ENCODE measurements at regions not wholly inside any gene's neighbourhood (a gene's known extent, or its start where the extent isn't known, plus 50 kb on each side); places are given as distances from the start of the nearest gene placed in this dataset.
"Not testable (repeated sequence)": the region's sequence is repeated elsewhere in the genome, so short reads cannot be mapped to it uniquely, and the experiment has no call there.

DNA sequence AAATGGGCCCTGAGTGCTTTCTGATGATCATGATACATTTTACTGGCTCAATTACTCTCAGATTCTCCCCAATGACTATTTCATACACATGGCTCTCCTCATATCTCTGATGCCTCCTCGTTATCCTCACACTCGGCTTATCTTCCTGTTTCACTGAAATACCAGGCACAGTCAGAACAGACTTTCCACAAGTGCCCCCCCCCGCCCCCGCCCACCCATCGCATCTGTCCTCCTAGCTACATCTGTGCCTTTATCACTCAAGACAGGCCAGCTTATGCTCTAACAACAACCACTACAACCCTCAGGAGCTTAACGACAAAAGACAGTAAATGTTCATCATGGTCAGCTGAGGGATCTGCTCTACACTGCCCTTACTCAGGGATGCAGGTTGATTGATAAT lies 610.6 kb upstream of the DIPK2B start:
- no peak for DNase-seq (ENCODE audit: low spot score)

DNA sequence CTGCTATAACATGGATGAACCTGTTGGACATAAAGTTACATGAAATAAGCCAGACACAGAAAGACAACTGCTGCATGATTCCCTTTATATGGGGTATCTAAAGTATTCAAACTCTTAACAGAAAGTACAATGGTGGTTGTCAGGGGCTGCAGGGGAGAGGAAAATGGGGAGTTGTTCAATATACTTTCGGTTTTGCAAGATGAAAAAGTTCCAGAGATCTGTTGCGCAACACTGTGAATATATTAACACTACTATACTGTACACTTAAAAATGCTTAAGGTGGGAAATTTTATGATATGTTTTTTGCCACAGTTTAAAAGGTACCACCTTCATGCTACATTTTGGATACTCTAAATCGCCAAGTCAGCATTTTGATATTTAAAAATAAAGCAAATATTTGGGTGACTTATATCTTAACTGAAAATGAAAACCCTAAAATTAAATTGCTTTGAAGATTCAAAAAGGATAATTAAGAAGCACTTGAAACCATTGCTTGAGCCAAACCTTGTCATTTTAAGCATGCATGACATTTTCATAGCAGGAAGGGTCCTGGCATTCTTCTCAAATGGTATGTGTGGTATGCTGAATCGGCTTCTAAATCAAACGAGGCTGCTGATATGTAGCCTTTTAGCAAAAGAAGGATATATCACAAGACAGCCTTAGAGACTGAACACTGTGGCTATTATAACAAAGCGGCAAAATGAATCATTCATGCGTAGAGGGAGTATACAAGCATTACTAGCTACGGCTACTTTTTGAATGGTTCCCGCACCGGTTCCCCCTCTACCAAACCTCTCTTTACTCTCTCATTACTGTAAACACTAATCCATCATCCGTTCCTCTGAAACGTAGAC lies 607.1 kb upstream of the DIPK2B start:
- no peak for DNase-seq (ENCODE audit: low spot score)

DNA sequence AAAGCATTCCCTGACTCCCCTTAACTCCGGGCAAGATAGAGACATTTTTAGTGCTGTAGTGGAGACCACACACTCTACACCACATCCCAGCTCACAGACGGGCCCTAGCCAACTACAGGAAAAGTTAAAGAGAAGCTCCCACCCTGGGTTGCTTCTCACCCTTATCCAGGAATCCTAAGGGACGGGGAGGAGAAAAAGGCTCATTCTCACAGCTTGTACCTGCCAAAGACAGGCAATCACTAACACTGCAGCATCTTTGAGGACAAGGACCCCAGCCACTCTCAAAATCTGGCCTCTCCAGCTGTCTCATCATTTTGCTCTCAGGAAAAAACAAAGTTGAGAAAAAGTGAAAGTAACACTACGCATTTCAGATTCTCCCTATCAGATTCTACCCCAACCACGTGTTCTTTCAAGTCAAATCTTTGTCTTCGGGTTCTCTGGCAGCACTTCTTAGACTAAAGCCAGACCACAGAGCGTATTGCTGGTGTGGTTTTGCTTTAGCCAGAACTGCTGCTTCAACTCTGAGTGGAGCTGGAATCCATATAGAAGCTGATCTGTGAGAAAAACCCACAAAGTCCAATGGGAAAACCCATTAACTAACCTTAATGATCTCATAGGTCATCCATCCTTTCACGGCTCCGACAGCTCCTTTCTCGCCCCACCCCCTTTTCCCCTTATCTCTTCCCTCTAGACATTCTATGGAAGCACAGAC lies 605.9 kb upstream of the DIPK2B start:
- DNase-seq (ENCODE audit: low spot score), result no peak

DNA sequence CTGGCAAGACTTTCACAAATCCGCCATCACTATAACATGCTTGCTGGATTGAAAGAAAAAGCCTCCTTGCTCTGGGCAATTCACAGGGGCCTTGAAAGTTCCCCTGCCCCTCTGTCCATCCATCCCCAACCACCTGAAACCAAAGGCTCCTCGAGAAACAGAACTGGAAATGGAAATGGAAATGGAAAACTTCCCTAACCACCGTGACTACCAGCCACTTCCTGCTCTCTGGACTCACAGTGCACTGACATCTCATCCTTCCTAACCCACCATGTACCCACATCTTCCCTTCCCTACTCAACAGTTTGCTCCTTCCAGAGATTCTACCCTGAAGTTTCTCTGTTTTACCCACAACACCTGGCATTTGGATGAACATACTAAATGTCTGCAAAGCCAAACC lies 603.6 kb upstream of the DIPK2B start:
- no peak for DNase-seq (ENCODE audit: low spot score)

DNA sequence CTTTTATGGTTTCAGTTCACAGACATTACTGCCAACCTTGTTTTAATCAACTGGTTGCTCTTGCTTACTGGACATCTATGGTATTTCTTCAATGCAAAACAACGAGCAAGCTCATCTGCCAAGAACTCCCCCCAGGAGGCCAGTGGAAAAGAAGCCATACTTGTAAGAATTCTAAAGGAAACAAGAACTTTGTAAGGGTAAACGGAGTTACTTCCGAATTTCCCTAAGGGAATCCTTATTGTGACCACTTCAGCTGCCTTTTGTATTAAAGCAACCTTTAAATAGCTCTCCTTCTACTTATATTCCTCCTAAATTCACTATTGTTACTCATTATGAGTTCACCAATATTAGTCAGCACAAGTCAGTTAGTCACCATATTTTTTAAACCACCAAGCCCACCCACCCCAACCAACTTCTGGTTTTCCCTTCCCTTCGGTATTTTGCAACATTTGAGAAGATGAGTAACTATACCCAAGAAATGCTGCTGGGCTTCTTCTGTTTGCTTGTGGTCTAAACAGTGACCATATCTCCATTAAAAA lies 602.8 kb upstream of the DIPK2B start:
- no peak for DNase-seq (ENCODE audit: low spot score)

DNA sequence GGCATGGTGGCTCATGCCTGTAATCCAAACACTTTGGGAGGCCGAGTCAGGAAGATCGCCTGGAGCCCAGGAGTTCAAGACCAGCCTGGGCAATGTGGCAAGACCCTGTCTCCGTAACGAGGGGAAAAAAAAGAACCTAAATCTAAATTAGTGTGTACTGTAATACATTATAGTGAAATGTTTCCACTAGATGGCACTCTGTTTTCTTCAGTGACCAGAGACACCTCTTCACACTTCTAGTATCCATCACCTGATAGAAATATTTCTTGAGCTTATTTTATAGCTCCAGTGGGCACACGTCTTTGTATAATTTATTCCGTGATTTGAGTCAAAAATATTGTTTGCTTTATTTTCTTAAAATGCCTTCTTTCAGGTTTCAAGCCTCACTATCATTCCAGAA lies 600.9 kb upstream of the DIPK2B start:
- no peak for DNase-seq (ENCODE audit: low spot score)

DNA sequence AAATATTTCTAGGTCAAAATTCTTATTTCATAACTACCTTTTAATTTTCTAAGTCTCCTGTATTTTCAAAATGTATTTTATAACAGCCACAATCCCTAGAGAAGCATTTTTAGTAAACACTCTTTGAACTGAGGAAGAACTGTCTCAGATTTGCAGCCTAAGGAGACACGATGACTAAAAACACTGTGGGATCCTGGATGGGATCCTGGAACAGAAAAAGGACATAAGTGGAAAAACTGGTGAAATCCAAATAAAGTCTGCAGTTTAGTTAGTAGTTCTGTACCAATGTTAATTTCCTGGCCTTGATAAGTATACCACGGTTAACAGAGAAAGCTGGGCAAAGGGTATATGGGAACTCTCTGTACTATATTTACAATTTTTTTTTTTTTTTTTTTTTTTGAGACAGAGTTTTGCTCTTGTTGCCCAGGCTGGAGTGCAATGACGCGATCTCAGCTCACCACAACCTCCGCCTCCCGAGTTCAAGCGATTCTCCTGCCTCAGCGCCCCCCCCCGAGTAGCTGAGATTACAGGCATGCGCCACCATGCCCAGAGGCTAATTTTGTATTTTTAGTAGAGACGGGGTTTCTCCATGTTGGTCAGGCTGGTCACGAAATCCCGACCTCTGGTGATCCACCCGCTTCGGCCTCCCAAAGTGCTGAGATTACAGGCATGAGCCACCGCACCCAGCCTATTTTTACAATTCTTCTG lies 600.2 kb upstream of the DIPK2B start:
- not testable (repeated sequence) for DNase-seq (ENCODE audit: low spot score)

DNA sequence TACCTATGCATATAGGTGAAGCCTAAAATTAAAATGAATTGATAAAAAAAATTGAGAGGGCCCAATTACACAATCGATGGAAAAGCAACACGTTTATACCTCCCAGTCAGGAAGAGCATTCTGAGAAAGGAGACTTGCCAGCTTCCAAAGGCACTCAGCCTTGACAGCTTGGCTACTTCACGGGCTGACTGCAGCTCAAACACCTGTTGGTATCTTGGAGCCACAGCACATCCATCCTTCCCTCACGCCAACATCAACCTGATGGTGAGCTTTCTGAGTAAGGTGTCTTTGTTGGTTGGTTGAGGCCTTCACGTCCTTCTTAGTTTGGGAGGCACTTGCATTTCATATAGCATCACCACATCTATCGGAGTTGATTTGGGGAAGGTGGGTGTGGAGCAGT lies 598.9 kb upstream of the DIPK2B start:
- no peak for DNase-seq (ENCODE audit: low spot score)

DNA sequence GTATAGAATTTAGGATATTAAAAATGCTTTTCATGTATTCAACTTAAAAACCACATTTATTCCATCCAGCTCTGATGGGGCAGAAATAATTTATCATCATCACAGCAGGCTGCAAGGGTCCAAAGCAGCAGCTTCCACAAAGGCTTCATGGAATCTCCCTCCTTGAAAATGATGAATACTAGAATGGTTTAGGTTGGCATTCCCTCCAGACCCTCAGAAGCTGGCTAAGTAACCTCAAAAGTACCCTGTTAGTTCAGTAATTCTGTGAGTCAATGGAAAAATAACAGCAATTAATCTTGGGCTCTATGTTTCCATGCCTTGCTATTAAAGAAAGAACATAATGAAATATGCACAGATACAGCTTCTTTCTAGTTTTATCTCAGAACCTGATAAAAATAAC lies 594.9 kb upstream of the DIPK2B start:
- no peak for DNase-seq (ENCODE audit: low spot score)

DNA sequence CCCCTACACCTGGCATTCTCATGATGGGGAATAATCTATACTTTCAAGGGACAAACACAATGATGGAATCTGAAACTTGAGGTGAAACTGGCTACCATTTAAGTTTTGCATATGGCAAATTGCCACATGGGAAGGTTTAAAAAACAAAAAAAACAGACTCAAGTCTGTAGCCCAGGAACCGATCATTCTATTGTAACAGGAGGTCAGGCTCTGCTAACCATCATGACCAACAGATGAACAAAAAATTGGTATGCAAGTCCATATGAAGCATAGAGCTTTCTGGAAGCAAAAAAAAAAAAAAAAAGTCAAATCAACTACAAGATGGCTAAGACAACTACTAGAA lies 594.3 kb upstream of the DIPK2B start:
- no peak for DNase-seq (ENCODE audit: low spot score)

DNA sequence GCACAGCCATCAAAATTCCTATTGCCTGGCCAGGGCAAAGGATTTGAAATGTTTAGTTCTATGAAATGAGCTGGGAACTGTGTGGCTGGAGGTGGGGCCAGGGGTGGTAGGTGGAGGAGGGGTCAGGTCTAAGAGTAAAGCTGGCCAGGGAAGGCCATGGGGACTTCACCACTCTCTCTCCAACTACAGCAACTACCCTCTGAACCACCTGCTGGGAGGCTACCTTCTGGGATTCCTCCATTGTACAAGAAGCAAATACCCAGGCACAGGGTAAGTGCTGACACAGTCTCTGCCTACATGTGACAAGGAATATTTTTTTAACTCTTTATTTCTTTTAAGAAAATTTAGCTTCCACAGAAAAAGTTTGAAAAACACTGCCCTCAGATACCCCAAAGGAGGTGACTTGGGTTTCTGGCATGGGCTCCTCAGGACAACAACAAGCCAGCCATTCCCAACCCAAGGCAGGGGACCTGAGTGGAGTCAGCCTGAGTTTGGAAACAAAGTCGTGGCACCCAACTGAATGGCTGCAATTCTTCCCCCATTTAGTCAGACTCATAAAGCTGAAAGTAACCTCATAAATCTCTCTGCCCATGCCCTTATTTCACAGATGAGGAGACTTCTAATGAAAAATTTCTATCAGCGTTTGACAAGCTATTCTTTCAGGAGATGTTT lies 593.8 kb upstream of the DIPK2B start:
- DNase-seq (ENCODE audit: low spot score), result no peak

DNA sequence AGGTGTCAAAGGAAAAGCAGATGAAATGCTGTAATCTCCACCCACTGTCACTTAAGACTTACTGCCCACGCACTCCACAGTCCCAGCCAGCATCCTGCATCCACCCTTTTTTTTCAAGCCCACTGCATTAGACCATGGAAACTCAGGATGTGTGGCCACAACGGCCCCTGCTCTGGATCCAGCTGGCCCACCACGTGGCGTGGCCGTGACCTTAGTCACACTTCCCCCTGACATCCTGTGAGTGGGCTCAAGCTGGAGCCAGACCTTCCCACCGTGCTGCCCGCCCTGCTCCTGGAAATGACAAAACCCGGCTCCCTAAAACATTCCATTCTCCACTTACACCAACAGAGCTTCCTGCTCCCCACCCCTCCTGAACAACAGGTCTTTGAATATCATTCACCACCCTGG lies 588.3 kb upstream of the DIPK2B start:
- no peak for DNase-seq (ENCODE audit: low spot score)

DNA sequence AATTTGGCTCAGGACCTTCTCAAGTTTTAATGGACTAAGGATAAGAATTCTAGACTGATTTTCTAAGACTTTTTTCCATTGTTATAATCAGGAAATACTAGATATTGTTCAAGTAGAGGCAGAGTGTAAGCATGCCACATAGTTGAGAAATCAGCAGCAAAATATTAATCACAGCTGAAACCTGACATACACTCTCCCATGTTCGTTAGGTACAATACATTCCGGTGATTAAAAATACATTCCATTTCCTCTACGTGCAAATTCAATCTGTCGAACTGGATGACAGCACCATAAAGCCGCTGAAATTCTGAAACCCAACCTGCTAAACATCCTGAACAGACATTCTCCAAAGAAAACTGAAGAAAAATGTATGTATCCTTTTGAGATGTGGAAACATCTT lies 587.6 kb upstream of the DIPK2B start:
- DNase-seq (ENCODE audit: low spot score), result no peak

DNA sequence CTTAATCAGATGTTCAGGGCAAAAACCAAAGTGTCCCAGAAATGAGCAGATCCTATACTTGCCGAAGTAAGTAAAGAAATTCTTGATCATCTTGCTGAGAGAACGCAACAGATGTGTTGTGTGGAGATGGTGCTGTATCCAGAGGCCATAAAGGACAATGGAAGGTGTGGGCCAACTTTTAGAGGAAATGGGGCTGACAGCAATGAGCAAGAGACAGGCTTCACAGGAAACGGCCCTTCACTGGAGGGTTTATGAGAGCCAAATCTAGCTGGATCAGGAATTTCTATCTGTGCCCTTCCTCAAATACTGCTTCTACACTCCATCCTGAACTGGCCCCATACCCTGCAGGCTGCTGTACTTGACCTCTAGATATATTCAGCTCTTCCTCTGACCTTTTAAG lies 583.9 kb upstream of the DIPK2B start:
- no peak for DNase-seq (ENCODE audit: low spot score)

DNA sequence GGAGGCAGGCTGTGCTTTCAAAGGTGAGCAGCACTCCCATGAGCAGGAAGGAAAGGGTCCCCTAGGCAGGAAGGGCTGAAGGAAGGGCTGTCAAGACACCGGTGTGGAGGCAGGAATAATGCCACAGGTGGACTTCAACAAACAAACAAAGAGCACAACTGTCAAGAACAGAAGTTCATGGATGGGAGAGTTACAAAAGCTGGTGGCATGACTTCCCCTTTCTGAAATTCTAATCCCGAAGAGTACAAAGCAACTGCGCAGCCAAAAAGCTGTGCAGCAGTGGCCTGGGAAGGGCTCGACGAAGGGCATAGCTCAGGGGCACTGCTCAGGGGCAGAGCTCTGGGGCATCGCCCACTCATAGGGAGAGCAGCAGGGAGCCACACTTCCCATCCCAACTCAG lies 582.3 kb upstream of the DIPK2B start:
- DNase-seq (ENCODE audit: low spot score), result no peak

DNA sequence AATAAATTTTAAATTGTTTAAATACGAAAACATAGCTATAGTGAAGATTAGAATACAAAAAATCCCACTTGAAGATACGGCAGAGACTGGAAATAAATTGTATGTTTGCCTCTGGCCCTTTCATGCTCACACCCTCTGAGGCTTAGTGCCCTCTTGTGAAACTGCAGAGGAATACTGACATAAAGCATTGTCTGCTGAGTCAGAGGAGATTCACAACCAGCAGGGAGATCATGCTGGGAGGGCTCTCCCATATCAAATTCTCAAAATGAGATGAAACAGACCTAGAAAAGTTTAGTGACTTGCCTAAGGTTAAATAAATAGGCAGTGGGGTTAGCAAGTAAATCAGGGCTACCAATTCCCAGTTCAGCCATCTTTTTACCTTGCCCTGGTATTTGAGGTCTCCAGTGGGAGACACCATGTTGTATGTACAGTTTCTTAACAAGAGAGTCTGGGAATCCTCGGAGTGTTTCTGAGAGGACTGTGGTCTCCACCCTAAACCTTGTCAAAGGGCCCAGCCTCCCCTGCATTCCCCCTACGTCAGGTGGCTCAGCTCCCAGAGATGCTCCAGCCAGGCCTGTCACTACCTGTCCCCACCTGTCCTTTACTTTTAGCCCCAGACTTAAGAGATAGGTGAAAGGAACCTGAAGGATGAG lies 581.4 kb upstream of the DIPK2B start:
- no peak for DNase-seq (ENCODE audit: low spot score)

DNA sequence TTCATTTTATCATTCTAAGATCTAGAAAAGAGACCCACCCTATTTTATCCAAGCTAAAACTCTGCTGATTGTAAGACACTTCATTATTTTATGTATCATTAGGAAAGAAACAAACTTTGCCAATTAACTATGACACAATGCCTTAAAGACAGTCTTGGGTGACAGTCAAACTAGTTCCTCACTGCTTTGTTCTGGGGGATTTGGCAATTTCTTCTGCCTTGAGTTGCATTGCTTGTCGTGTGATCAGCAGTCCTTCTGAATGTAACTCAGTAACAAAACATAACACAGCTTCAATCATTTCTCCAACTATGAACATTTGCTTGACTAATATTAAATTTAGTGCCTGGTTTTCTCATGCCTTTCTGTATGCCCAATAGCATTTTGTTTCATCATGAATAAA lies 577.9 kb upstream of the DIPK2B start:
- no peak for DNase-seq (ENCODE audit: low spot score)

DNA sequence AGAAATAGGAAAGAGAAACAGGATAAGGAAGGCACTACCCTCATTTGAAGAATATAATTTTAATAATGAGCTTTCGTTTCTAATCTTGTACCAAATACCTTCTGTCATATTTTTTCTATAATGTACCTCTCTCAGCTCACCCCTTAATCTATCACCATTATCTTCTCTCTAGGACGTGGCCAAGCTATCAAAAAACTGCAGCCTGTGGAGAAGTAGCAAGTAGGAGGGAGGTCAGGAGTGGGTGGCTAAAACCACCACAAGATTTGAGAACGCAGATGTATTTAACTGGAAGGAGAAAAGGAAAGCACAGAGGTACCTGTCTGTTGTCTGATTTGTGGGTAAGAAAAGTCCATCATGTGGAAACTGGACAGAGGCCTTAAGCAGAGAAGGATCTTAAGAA lies 576.7 kb upstream of the DIPK2B start:
- DNase-seq (ENCODE audit: low spot score), result no peak

DNA sequence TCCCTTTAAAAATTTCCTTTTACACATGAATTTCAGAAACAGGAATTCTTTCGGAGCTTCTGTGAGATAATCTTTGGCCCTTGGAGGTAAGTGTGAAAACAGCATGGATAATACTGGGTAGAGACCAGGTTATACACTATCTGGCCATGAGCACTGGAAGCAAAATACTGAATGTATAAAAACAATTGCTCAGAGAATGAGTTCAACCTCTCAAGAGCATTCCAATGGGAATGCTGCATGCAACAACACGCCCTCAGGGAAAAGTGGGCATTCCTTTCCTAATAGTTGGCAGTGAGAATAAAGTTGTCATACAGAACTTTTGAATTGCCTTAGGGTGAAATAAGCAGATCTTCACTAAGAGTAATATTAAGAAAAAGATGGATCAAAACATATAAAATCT lies 574.8 kb upstream of the DIPK2B start:
- DNase-seq (ENCODE audit: low spot score), result no peak

DNA sequence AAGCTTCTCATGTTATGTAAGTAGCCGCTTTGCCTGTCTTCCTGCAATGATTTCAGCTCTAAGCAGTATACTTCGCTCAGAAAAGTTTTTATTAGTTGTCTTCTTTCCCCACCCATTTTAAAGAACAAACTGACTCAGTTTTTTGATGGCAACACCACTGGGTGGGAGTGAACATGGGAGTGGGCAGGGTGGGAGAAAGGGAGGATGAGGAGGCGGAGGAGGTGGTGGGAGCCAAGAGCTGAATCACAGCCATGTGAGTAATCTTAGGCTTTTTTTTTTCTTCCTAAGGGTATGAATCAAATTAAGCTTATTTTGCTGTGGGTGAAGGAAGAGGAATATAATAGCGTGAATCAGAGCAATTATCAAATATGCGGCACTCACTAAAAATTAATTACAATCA lies 574.3 kb upstream of the DIPK2B start:
- no peak for DNase-seq (ENCODE audit: low spot score)

DNA sequence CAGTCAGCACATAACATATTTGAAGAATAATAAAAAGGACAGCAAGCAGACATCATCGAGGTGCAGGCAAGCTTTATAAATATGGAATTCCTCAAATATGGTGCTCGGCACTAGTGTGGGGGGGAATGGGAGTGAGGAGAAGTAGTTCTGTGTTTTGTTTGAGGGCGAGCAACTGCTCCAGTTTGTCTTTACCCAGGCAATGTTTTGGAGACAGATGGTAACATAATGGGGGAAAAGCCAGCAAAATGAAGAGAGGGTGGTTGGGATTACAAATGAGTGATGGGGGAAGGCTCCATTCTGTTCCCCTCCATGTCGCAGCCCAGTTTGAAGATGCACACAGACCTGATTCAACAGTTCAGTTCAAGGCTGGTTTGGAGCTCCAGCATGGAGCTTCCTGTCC lies 572.9 kb upstream of the DIPK2B start:
- DNase-seq (ENCODE audit: low spot score), result no peak

All from germinal center (tissue), 1 donor.